ENCODE measurements at regions not wholly inside any gene's neighbourhood (a gene's known extent, or its start where the extent isn't known, plus 50 kb on each side); places are given as distances from the start of the nearest gene placed in this dataset.
"Not testable (repeated sequence)": the region's sequence is repeated elsewhere in the genome, so short reads cannot be mapped to it uniquely, and the experiment has no call there.

GRCh38 chr16:70014915-70015314 lies 63.8 kb downstream of the CLEC18A start:
- not testable (repeated sequence) for DNase-seq

- not testable (repeated sequence) for DNase-seq
These were observed 65.6 kb downstream of the CLEC18A start for GRCh38 chr16:70016751-70017150.

- peak; percentile 50 for DNase-seq
These were observed 67.1 kb downstream of the CLEC18A start for GRCh38 chr16:70018254-70018653.

GRCh38 chr16:70023207-70023606 lies 72.1 kb downstream of the CLEC18A start:
- DNase-seq = not testable (repeated sequence)

- not testable (repeated sequence) for DNase-seq
These were observed 72.8 kb downstream of the CLEC18A start for GRCh38 chr16:70023956-70024355.

GRCh38 chr16:70026165-70026854 lies 75.2 kb downstream of the CLEC18A start:
- DNase-seq = peak; percentile 48

DNA sequence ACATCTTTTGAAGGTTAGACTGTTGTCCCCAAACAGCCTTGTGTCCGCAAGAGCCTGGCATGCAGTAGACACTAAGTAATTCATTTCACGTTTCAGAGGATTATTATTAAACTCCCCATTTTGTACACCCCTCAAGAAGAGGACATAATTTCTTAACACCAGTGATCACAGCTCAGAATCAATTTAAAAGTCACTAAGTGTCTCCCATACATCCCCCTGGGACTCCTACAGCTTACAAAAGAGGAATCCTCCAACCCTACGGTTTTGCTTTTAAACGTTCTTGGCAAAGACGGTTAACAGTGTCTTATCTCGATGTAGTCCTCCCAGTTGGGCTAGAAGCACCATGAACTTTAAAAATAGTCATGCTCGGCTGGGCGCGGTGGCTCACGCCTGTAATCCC lies 81.2 kb upstream of the PDPR start:
- DNase-seq = not testable (repeated sequence)

GRCh38 chr16:70037913-70038312 lies 76.2 kb upstream of the PDPR start:
- DNase-seq = not testable (repeated sequence)

GRCh38 chr16:70040554-70040953 lies 73.6 kb upstream of the PDPR start:
- DNase-seq = not testable (repeated sequence)

- not testable (repeated sequence) for DNase-seq
These were observed 70.5 kb upstream of the PDPR start for GRCh38 chr16:70043538-70044067.

- not testable (repeated sequence) for DNase-seq
These were observed 67.6 kb upstream of the PDPR start for GRCh38 chr16:70046560-70046959.

GRCh38 chr16:70048083-70048482 lies 66.0 kb upstream of the PDPR start:
- DNase-seq = not testable (repeated sequence)

DNA sequence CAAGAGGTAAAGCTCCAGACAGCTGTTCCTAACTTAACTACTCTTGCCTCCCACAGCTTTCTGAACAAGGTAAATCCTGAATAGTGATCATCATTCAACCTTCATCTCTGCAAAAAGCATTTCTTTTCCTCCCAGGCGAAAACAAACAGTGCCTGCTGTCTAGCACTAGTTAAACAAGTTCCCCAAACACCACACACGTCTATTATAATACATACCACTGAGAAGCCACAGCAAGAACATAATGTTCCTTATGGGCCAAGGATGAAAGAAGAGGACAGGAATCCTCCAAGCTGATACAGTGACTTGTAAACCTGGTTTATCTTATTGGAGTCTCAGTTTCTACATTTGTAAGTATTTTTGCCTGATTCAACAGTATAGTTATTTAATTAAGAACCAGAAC lies 56.1 kb upstream of the PDPR start:
- not testable (repeated sequence) for DNase-seq

DNA sequence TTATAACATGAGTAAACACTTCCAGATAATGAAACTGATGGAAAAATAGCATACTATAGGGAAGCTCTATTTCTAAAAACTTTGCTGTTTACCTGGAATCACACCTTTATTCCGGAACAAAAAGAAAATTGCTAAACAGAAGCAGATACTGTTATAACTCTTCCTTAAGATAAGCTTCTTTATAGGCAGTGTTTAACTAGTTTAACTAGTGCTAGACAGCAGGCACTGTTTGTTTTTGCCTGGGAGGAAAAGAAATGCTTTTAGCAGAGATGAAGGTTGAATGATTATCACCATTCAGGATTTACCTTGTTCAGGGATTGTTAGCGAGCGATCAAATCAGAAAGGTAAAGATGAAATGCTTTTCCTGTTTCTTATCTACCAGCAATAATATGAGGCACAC lies 54.7 kb upstream of the PDPR start:
- not testable (repeated sequence) for DNase-seq

DNA sequence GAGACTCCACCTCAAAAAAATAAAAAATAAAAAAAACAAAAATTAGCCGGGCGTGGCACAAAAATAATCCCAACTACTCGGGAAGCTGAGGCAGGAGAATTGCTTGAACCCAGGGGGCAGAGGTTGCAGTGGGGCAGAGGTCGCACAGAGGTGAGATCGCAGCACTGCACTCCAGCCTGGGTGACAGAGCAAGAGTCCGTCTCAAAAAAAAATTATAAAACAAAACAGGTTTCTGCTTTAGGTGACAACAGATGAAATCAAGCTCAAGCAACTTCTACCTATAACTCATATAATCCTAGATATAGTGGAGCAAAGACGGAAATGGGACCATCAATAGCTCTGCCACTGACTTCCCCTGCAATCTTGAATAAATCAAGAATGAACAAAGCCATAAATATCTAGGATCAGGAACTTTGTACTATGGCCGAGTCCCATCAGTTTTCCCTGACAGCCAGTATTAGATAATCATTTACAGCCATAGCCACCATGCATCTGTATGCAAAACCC lies 53.6 kb upstream of the PDPR start:
- not testable (repeated sequence) for DNase-seq

DNA sequence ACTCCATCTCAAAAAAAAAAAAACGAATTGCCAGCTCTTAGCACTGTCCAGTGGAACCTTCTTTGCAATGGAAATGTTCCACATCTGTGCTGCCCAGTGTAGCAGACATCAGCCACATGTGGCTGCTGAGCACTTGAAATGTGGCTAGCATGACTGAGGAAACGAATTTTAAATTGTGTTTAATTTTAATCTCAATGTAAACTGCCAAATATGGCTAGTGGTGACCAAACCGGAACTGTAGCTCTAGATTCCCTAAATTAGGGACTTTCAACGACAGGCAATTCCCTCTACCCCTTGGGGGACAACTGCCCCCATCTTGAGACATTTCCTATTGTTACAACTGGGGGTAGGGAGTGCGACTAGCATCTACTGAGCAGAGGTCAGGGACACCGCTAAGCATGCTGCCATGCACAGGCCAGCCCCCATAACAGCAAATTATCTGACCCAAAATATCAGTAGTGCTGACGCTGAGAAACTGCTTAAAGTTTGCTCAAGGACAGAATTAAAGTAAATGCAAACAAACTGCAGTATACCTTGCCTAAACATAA lies 52.4 kb upstream of the PDPR start:
- not testable (repeated sequence) for DNase-seq

GRCh38 chr16:70062947-70063346 lies 51.2 kb upstream of the PDPR start:
- DNase-seq = not testable (repeated sequence)

Data from activated gamma-delta T cell treated with Interleukin-2 at 50 U/mL for 16 hours (primary cell).